H9 (cell line): ENCODE measurements at regions not wholly inside any gene's neighbourhood (a gene's known extent, or its start where the extent isn't known, plus 50 kb on each side); places are given as distances from the start of the nearest gene placed in this dataset.

ENCODE experiments used
- DNase-seq: peaks from one replicate; pipeline ENCODE4 v3.0.0-alpha.2; 2017
- H2AFZ ChIP-seq: one replicate; pipeline ENCODE4 v1.6.1; 2013; ENCODE audit warnings: mild to moderate bottlenecking, low read length, control low read depth, moderate library complexity
- H2AK5ac ChIP-seq: 2 replicates; pipeline ENCODE4 v1.6.1; 2013; ENCODE audit warnings: low read length, control low read depth, mixed read lengths; ENCODE audit not compliant: insufficient read length
- H2BK120ac ChIP-seq: one replicate; pipeline ENCODE4 v1.6.1; 2013; ENCODE audit warnings: low read depth, mild to moderate bottlenecking, low read length, control low read depth, inconsistent platforms; ENCODE audit not compliant: poor library complexity, severe bottlenecking
- H2BK12ac ChIP-seq: 2 replicates; pipeline ENCODE4 v1.6.1; 2013; ENCODE audit warnings: low read length, control low read depth, mixed read lengths, low read depth; ENCODE audit not compliant: insufficient read length
- H2BK15ac ChIP-seq: 2 replicates; pipeline ENCODE4 v1.6.1; 2013; ENCODE audit warnings: low read depth, low read length, control low read depth
- H2BK20ac ChIP-seq: one replicate; pipeline ENCODE4 v1.6.1; 2013; ENCODE audit warnings: low read depth, mild to moderate bottlenecking, low read length, control low read depth, inconsistent platforms; ENCODE audit not compliant: poor library complexity, severe bottlenecking
- H2BK5ac ChIP-seq: 2 replicates; pipeline ENCODE4 v1.6.1; 2013; ENCODE audit warnings: low read length, control low read depth, mixed read lengths; ENCODE audit not compliant: insufficient read length
- H3K14ac ChIP-seq: 2 replicates; pipeline ENCODE4 v1.6.1; 2013; ENCODE audit warnings: low read length, control low read depth; ENCODE audit not compliant: insufficient read depth
- H3K18ac ChIP-seq: 2 replicates; pipeline ENCODE4 v1.6.1; 2013; ENCODE audit warnings: low read depth, mild to moderate bottlenecking, mixed read lengths, low read length, control low read depth; ENCODE audit not compliant: insufficient read length
- H3K23ac ChIP-seq: 2 replicates; pipeline ENCODE4 v1.6.1; 2013; ENCODE audit warnings: low read length, control low read depth, mixed read lengths, low read depth; ENCODE audit not compliant: insufficient read length
- H3K23me2 ChIP-seq: 2 replicates; pipeline ENCODE4 v1.6.1; 2013; ENCODE audit warnings: low read depth, mild to moderate bottlenecking, mixed read lengths, low read length, control low read depth; ENCODE audit not compliant: insufficient read length, poor library complexity, severe bottlenecking
- H3K27ac ChIP-seq: 2 replicates; pipeline ENCODE4 v1.5.1; 2013; ENCODE audit warnings: low read length, control low read depth, mixed read lengths, low read depth; ENCODE audit not compliant: insufficient read length
- H3K27me3 ChIP-seq: 2 replicates; pipeline ENCODE4 v1.6.1; 2013; ENCODE audit warnings: low read length, control low read depth, inconsistent platforms; ENCODE audit not compliant: insufficient read depth
- H3K4ac ChIP-seq: 2 replicates; pipeline ENCODE4 v1.6.1; 2013; ENCODE audit warnings: low read depth, mild to moderate bottlenecking, control low read depth, inconsistent platforms, low read length, moderate library complexity
- H3K4me1 ChIP-seq: 2 replicates; pipeline ENCODE4 v1.6.1; 2013; ENCODE audit warnings: low read length, control low read depth, inconsistent platforms; ENCODE audit not compliant: insufficient read depth
- H3K4me2 ChIP-seq: 2 replicates; pipeline ENCODE4 v1.6.1; 2013; ENCODE audit warnings: low read length, control low read depth, mixed read lengths; ENCODE audit not compliant: insufficient read length, insufficient read depth
- H3K56ac ChIP-seq: 2 replicates; pipeline ENCODE4 v1.6.1; 2013; ENCODE audit warnings: low read depth, mild to moderate bottlenecking, mixed read lengths, low read length, control low read depth; ENCODE audit not compliant: insufficient read length
- H3K79me1 ChIP-seq: 2 replicates; pipeline ENCODE4 v1.6.1; 2013; ENCODE audit warnings: low read depth, mild to moderate bottlenecking, moderate library complexity, low read length, control low read depth, inconsistent platforms; ENCODE audit not compliant: insufficient read depth, poor library complexity, severe bottlenecking
- H3K79me2 ChIP-seq: 2 replicates; pipeline ENCODE4 v1.6.1; 2013; ENCODE audit warnings: low read length, control low read depth, inconsistent platforms; ENCODE audit not compliant: insufficient read depth
- H3K9ac ChIP-seq: 2 replicates; pipeline ENCODE4 v1.6.1; 2013; ENCODE audit warnings: low read length, control low read depth, mixed read lengths; ENCODE audit not compliant: insufficient read length; ENCODE audit errors: extremely low read depth
- H3K9me3 ChIP-seq: one replicate; pipeline ENCODE4 v1.6.1; 2013; ENCODE audit warnings: low read depth, low read length, inconsistent platforms; ENCODE audit not compliant: control insufficient read depth
- H3T11ph ChIP-seq: one replicate; pipeline ENCODE4 v1.6.1; 2013; ENCODE audit warnings: mild to moderate bottlenecking, low read length, control low read depth, inconsistent platforms
- H4K20me1 ChIP-seq: one replicate; pipeline ENCODE4 v1.6.1; 2013; ENCODE audit not compliant: control insufficient read depth, insufficient read length, insufficient read depth
- H4K5ac ChIP-seq: 2 replicates; pipeline ENCODE4 v1.6.1; 2013; ENCODE audit warnings: low read depth, mild to moderate bottlenecking, mixed read lengths, low read length, control low read depth; ENCODE audit not compliant: insufficient read length
- H4K8ac ChIP-seq: replicated peaks from 2 replicates; pipeline ENCODE4 v1.6.1; 2013; ENCODE audit warnings: low read length, control low read depth, mixed read lengths, low read depth; ENCODE audit not compliant: insufficient read length
- H4K91ac ChIP-seq: 2 replicates; pipeline ENCODE4 v1.6.1; 2013; ENCODE audit warnings: low read depth, mild to moderate bottlenecking, moderate library complexity, mixed read lengths, low read length, control low read depth; ENCODE audit not compliant: insufficient read length
- H3K27ac Mint-ChIP-seq, 3 experiments: 2 replicates in 2 of 3; 3 replicates in 1 of 3; pipeline ENCODE4 v1.8.0; 2020 to 2021; ENCODE audit warnings: mixed read lengths in 3 of 3, mild to moderate bottlenecking in 1 of 3, moderate library complexity in 1 of 3
- H3K27me3 Mint-ChIP-seq: 2 replicates; pipeline ENCODE4 v1.8.0; 2021; ENCODE audit warnings: low read depth, mild to moderate bottlenecking, moderate library complexity, mixed read lengths
- H3K36me3 Mint-ChIP-seq, 3 experiments: 2 replicates in 2 of 3; 3 replicates in 1 of 3; pipeline ENCODE4 v1.8.0; 2020 to 2021; ENCODE audit warnings: low read depth in 3 of 3, mixed read lengths in 3 of 3; ENCODE audit not compliant: insufficient read depth in 1 of 3
- H3K4me1 Mint-ChIP-seq, 2 experiments: 2 replicates each; pipeline ENCODE4 v1.8.0; 2020; ENCODE audit warnings: mixed read lengths in 2 of 2
- H3K4me3 Mint-ChIP-seq, 2 experiments: 2 replicates in 1 of 2; 3 replicates in 1 of 2; pipeline ENCODE4 v1.8.0; 2020 to 2021; ENCODE audit warnings: mild to moderate bottlenecking in 2 of 2, mixed read lengths in 2 of 2, moderate library complexity in 1 of 2
- H3K9me3 Mint-ChIP-seq, 2 experiments: 2 replicates in 1 of 2; 3 replicates in 1 of 2; pipeline ENCODE4 v1.8.0; 2020; ENCODE audit warnings: mild to moderate bottlenecking in 2 of 2, mixed read lengths in 2 of 2, moderate library complexity in 1 of 2
- WGBS: extraction: QIAGEN DNeasy Blood & Tissue Kit; methylation state at CpG from one replicate; pipeline ENCODE4 v1.1.7; 2013; ENCODE audit warnings: missing lambda C conversion rate, low lambda C conversion rate, mixed read lengths; ENCODE audit not compliant: insufficient read length; ENCODE audit errors: extremely low coverage; 5-methylcytosine and 5-hydroxymethylcytosine counted together
- TF ChIP-seq, protein P1 (sequence below): fragments of 200-600 bp; sonication (generic); conservative IDR thresholded peaks from 3 replicates; pipeline ENCODE4 v1.8.0; 2021; ENCODE audit warnings: antibody characterized with exemption, mild to moderate bottlenecking

GRCh38 chr7:18315241-18315640 lies 180.3 kb upstream of the HDAC9 start:
- Mint-ChIP-seq H3K4me3 (no peak overlapping the region), H3K27ac (no peak overlapping the region), H3K9me3 (no peaks in the 10 kb centered on the region), H3K4me1 (peaks cover 21 to 22% of the 10 kb centered on the region in 2 experiments), H3K36me3 (no peaks in the 10 kb centered on the region), H3K27me3 (no peaks in the 10 kb centered on the region)
- Histone ChIP-seq H3K79me1 (no peaks in the 10 kb centered on the region), H3K56ac (no peak overlapping the region), H3K9ac (no peak overlapping the region), H4K8ac (no peak overlapping the region), H2BK5ac (no peak overlapping the region), H4K20me1 (no peaks in the 10 kb centered on the region), H2BK120ac (no peak overlapping the region), H3K23ac (no peak overlapping the region), H3K79me2 (no peaks in the 10 kb centered on the region), H2BK12ac (no peak overlapping the region), H2BK15ac (no peak overlapping the region), H3K4ac (no peak overlapping the region), H3K9me3 (no peaks in the 10 kb centered on the region), H3K27me3 (no peaks in the 10 kb centered on the region), H2BK20ac (no peak overlapping the region), H3K18ac (no peak overlapping the region), H3K4me1 (peaks cover 3% of the 10 kb centered on the region; the same call in 1 of the 2 replicates), H3T11ph (no peak overlapping the region), H3K23me2 (no peaks in the 10 kb centered on the region), H3K27ac (no peak overlapping the region), H2AK5ac (no peak overlapping the region), H2AFZ (no peak overlapping the region), H4K91ac (no peak overlapping the region), H4K5ac (no peak overlapping the region), H3K4me2 (no peak overlapping the region), H3K14ac (no peak overlapping the region)
- DNase-seq: no peak
- TF ChIP-seq, protein P1, sequence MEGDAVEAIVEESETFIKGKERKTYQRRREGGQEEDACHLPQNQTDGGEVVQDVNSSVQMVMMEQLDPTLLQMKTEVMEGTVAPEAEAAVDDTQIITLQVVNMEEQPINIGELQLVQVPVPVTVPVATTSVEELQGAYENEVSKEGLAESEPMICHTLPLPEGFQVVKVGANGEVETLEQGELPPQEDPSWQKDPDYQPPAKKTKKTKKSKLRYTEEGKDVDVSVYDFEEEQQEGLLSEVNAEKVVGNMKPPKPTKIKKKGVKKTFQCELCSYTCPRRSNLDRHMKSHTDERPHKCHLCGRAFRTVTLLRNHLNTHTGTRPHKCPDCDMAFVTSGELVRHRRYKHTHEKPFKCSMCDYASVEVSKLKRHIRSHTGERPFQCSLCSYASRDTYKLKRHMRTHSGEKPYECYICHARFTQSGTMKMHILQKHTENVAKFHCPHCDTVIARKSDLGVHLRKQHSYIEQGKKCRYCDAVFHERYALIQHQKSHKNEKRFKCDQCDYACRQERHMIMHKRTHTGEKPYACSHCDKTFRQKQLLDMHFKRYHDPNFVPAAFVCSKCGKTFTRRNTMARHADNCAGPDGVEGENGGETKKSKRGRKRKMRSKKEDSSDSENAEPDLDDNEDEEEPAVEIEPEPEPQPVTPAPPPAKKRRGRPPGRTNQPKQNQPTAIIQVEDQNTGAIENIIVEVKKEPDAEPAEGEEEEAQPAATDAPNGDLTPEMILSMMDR: no peak
- WGBS: no CpG with 5 or more reads among the region's 2 CpGs
